DMS79 (cell line): ENCODE measurements at regions not wholly inside any gene's neighbourhood (a gene's known extent, or its start where the extent isn't known, plus 50 kb on each side); places are given as distances from the start of the nearest gene placed in this dataset.
"Not testable (repeated sequence)": the region's sequence is repeated elsewhere in the genome, so short reads cannot be mapped to it uniquely, and the experiment has no call there.

Source experiments
- DNase-seq: peaks from one replicate; lab custom pipeline; 2025; lab: John Stamatoyannopoulos, UW

- DNase-seq = no peak
These were observed 335.4 kb upstream of the CDH2 start for GRCh38 chr18:28512357-28512756.

DNA sequence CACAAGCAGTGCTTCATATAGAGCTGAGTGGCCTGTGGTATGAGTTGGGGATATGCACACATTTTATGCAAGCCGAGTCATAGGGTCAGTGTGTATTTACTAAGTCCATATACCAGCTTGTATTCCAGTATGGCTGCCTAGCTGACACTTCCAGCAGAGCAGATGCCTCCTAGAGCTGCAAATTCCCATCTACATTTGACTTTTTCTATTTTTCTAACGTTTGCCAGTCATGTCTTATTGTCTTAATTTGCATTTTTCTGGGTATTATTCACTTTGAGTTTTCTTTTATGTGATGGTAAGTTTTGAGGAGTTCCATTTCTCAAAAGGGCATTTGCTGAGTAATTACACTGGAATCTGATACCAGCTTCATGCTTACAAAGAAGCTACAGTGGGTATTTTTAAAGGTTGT, 334.5 kb upstream of the CDH2 start:
- no peak for DNase-seq

DNA sequence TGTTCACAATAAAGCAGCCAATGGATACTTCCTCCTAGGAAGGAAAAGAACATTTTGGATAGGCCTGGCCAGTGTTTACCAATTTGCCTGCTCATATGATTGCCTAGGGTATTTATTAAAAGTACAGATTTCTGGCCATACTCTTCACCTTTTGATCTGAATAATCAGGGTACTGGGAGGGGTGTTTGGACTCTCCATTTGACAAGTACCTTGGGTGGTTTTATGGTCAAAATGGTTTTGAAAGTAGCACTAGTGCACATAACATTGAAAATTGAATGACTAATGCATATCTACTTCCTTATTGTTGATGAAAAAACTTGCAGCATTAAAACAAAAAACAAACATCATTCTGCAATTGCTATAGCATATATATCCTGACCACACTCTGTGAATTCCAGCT, 333.3 kb upstream of the CDH2 start:
- no peak for DNase-seq

GRCh38 chr18:28504066-28504465, 327.1 kb upstream of the CDH2 start:
- no peak for DNase-seq

- DNase-seq = no peak
These were observed 317.2 kb upstream of the CDH2 start for GRCh38 chr18:28494151-28494550.

- DNase-seq = no peak
These were observed 309.0 kb upstream of the CDH2 start for GRCh38 chr18:28485918-28486317.

GRCh38 chr18:28485210-28485801, 308.4 kb upstream of the CDH2 start:
- no peak for DNase-seq

DNA sequence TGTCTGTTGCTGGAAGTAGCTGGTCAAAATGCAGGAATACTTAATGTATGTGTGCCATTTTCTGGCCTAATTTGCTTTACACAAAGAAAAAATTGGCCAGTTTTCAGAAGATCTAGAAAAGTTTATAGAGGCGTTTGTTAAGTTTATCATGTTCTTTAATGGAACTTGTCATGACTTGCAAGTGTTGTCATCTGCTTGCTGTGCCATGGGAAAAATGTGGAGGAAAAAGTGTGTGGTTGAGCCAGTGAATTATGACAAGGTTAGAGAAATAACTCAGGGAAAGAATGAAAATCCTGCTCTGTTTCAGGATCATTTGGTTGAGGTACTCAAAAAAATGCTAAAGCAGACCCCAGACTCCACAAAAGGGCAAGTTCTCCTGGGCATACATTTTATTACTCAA, 301.6 kb upstream of the CDH2 start:
- DNase-seq = no peak

- DNase-seq = no peak
These were observed 299.4 kb upstream of the CDH2 start for GRCh38 chr18:28476302-28476701.

DNA sequence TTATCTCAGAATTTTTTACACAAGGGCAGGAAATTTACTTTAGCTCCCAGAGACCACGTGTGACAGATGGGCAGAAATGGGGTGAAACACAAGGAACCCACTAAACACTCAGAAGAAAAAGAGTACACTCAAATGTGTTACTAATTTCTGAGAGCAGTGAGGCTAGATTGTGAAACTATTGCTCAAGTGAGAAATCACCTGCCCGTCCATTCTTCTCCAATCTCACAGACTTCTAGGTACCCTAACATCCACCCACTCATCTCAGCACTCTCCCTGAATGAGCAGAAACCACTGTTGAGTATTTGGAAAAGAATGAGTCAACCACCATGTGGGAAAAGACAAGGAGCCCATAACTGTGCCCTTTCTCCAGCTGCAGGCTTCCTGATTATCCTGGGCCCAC, 293.0 kb upstream of the CDH2 start:
- no peak for DNase-seq

DNA sequence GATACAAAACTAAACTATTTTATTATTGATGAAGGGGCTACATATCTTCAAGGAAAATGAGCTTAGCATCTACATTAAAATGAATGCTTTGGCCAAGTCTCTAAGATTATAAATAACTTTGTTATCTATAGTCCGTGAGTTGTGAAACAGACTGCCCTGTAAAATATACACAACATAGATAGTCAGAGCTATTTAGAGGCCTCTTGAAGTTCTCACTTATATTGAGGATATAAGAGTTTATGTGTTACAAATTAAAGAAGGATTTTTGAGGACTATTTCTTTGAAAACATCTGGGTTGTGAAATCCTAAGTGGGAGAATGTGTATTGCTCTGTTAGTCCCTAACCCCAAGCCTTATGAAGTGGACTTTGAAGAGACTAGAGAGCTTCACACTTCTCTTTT, 292.0 kb upstream of the CDH2 start:
- DNase-seq = no peak

GRCh38 chr18:28466204-28466603, 289.3 kb upstream of the CDH2 start:
- DNase-seq = no peak

DNA sequence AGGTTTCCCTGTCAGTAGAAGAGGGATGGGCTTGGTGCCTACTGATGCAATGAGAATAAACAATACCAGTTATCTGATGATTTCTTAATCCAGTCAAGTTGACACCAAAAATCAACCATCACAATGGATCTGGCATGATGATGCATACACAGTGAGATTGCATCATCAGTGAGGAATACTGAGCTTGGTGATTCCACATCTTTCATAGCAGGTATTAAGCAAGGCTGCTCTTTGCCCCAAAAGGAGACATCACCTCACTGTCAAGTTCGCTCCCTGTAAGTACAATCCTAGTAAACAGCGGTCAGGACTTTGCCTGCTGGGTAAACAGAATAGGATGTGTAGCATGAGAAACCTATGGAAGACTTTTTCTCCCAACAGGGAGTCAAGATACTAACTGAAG, 282.7 kb upstream of the CDH2 start:
- DNase-seq = no peak

- DNase-seq = no peak
These were observed 281.8 kb upstream of the CDH2 start for GRCh38 chr18:28458751-28459150.

DNA sequence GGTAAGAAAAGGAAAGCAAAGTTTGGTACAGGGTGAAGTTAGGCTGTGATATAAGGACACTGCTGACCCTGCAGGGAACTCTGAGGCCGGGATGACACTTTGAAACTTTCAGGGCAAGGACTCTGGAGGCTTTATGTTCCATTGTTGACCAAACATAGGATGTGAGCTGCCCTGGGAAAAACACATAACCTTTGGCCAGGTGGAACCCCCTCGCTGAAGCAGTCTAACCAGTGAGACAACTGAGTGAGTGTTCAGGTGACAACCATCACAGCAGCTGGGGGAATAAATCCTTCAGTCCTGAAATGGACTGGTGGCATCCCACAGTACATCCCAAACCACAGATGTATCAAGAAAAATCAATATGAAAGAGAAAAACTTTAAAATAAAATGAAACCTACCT, 280.9 kb upstream of the CDH2 start:
- DNase-seq = no peak

DNA sequence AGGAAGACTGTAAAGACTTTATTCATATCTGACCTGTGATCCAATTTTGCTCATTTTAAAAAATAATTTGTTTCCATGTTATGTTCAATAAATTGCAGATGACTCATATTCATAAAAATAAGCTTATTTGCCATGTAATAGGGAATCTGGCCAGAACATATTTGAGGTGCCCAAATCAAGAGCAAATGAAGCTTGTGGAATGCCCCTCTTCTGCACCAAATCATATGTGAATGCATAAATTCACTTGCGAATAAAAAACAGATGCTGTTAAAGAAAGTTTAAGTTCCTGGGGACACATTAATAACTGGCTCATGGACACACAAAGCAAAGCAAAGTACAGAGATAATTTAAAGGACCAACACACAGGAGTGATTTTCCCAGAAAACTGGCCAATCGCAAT, 279.0 kb upstream of the CDH2 start:
- no peak for DNase-seq

GRCh38 chr18:28439870-28440269, 262.9 kb upstream of the CDH2 start:
- DNase-seq = no peak

DNA sequence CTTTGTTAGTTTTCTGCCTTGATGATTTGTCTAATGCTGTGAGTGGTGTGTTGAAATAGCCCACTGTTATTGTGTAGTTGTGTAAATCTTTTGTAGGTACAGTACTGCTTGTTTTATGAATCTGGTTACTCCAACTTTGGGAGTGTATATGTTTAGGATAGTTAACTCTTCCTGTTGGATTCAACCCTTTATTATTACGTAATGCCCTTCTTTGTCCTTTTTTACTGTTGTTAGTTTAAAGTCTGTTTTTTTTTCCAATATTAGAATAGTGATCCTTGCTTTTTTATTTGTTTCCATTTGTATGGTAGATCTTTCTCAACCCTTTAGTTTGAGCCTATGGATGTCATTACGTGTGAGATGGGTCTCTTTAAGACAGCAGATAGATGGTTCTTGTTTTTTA, 261.5 kb upstream of the CDH2 start:
- no peak for DNase-seq

GRCh38 chr18:28432339-28432738, 255.4 kb upstream of the CDH2 start:
- DNase-seq = no peak

DNA sequence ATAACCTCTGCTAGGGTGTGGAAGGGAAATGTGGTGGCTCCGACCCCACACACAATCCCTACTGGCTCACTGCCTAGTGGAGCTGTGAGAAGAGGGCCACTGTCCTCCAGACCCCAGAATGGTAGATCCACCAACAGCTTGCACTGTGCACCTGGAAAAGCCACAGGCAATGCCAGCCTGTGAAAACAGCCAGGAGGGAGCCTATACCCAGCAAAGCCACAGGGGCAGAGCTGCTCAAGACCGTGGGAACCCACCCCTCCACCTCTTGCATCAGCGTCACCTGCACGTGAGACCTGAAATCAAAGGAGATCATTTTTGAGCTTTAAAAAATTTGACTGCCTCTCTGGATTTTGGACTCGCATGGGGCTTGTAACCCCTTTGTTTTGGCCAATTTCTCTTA, 249.0 kb upstream of the CDH2 start:
- DNase-seq = no peak

DNA sequence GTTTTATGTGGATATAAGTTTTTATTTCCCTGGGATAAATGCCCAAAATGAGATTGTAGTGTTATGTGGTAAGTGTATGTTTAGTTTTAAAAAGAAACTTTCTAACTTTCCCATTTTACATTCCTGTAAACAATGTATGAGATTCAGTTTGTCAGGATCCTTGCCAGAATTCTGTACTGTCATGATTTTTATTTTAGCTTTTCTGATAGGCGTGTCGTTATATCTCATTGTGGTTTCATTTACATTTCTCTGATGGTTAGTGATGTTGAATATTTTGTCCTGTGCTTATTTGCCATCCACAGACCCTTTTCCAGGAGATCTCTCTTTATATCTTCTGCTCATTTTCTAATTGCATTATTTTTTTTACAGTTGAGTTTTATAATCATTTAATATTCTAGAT, 245.6 kb upstream of the CDH2 start:
- no peak for DNase-seq

DNA sequence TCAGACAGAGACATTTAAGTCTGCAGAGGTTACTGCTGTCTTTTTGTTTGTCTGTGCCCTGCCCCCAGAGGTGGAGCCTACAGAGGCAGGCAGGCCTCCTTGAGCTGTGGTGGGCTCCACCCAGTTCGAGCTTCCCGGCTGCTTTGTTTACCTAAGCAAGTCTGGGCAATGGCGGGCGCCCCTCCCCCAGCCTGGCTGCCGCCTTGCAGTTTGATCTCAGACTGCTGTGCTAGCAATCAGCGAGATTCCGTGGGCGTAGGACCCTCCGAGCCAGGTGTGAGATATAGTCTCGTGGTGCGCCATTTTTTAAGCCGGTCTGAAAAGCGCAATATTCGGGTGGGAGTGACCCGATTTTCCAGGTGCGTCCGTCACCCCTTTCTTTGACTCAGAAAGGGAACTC, 245.0 kb upstream of the CDH2 start:
- not testable (repeated sequence) for DNase-seq

DNA sequence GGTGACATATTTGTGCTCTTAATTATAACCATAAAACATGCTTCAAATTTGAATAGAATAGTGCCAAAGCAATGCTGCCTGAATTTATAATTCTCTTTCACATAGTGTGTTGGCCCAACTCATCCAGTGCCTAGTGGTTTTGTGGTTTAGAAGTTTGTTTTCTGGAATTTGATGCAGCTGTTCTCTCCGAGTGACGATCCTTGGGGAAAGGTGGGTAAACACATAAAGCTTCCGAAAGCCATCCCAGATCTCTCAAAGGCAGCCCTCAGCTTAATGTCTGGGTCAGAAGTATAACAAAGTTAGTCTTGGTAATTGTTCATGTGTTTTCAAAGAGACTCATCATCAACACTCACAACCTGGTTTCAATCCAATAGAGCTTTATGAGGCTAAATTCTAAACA, 235.6 kb upstream of the CDH2 start:
- no peak for DNase-seq

DNA sequence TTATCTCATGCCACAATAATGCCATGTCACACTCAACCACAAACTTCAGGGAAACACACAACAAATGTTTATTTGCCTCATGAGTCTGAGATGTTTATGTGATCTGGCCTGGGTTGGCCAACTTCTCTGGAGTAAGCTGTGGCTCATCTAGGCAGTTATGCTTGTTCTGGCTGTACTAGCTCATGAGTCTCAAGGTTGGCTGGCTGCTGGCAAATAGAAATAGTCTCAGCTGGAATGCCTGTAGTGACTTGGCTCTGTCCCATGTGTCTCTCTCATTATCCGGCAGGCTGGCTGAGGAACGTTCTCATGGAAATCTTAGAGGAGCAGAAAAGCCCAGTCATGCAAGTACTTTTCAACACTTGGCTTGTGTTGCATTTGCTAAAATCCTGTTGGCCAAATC, 234.9 kb upstream of the CDH2 start:
- DNase-seq = no peak

DNA sequence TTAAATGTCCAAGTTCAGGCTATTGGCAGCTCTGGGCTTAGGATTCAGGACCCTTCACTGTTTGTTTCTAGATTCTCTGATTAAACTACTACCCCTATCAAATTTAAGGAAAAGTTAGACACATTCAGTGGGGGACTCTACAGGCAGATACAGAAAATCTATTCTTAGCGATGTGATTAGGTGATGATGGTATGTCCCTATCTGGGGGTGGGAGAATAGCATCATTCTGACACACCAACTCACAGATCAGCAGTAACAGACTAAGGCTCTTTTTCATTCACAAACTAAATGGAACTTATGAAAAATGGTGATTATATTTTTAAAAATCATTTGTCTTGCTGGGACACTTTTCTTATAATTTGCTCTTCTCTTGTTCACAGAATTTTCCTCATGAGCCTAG, 232.9 kb upstream of the CDH2 start:
- DNase-seq = no peak
